CD4-positive, alpha-beta T cell treated with Interleukin-1 beta for 1 hour (primary cell): ENCODE measurements at regions not wholly inside any gene's neighbourhood (a gene's known extent, or its start where the extent isn't known, plus 50 kb on each side); places are given as distances from the start of the nearest gene placed in this dataset.

Experiments used
- DNase-seq, 2 donors: peaks; one replicate each; pipeline ENCODE4 v3.0.0-alpha.2; 2020 to 2022

DNA sequence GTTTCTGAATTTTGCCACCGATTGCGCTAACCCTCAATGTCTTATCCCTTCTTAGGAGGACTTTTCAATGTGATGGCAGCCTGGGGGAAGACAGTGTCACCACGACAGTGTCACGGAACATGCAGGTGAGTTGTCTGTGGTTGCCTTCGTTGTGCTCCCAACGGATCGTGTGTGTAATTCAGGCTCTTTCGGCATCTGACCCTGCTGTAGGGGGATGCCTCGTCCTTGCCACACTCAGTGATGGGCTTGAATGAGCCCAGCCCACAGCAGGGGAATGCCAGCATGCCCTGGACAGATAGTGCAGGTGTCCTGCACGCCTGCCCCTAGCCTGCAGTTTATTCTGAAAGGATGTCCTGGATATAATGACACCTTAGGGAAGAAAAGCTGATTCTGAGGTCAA, 123.8 kb upstream of the RTL1 start:
- DNase-seq = no peak

DNA sequence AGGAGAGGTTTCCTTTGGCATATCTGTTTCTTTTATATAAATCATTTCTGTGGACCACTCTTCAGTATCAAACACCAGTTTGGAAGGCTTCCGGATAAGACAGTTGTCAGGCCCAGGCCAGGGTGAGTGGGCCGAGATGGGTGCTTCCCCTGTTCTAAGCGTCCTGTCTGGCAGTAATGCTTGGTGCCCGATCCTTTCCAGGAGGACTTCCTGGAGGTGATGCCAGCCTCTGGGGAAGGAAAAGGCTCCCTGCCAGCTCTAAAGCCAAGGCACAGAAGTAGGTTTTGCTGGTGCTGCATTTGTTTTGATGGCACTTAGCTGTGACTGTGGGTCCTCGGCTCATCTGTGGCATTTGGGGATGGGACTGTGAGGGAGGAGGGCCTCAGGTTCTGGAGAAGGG, 124.4 kb upstream of the RTL1 start:
- DNase-seq = no peak

DNA sequence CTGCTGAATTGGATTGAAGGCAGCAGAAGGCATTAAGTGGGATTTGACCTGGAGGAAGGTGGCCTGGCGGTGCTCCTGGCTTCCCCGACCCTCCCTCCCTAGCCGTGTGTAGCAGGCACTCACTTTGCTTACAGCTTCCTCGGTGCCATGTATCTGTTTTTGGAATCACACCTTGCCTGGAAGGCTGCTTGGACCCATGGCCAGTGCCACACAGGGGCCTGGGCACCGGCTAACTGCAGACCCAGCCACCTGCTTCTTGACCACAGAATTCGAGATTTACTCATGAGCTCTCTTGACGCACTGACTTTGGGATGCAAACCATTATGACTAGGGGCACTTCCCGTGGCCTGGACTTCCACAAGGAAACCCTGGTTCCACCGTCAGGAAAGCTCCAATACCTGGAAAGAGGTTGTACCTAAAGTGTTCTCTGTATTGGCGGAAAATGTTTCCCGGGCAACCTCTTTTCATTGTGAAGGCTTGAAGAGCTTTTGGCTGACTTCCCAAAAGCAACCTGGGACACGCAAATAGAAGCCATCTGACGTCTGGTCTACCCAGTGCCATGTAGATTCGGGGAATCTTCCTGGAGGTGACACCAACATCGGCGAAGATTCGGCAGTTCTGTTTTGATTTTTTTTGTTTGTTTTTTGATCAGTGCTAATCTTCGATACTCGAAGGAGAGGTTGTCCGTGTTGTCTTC, 125.6 kb upstream of the RTL1 start:
- DNase-seq = no peak

DNA sequence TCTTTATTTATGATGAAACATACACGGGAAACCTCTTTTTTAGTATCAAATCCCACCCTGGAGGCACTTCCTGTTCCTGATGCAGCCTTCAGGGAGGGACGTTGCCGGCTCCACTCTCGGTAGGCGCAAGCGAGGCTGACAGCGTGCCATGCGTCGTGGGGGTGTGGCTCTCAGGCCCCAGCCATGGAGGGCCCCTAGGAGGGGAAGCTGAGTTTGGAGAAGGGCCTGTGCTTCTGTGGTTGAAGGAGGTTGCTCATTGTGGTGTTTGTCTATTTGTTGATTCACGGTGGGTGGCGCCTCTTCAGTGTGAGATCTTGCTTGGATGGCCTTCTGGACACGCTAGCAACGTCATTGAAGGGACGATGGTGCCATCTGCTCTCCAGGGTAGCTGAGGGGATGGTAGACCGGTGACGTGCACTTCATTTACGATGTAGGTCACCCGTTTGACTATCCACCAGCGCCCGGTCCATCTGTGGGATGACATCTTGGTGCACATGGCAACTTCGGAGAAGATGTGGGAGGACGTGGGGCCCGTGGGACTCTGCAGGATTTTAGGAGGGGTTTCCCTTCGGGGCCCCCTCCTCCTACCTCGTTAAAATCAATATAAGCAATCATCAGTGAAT, 126.3 kb upstream of the RTL1 start:
- DNase-seq = no peak

DNA sequence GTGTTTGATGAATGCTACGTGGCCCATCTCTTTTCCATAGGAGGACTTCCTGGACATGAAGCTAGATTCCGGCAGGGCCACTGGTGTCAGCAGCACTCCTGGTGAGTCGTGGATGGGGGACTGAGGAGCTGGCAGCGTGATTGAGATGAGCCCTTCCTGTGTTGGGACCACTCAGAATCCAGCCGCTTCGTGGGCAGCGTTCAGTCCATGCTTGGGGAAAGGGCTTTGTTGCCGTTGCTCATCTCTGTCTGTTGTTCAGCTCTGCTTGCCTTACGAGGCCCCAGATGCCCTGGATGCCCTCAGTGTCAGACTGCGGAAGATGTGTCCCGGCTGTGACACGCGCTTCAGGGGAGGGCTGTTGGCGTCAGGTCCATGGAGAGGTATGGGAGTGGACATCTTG, 127.1 kb upstream of the RTL1 start:
- DNase-seq = no peak

DNA sequence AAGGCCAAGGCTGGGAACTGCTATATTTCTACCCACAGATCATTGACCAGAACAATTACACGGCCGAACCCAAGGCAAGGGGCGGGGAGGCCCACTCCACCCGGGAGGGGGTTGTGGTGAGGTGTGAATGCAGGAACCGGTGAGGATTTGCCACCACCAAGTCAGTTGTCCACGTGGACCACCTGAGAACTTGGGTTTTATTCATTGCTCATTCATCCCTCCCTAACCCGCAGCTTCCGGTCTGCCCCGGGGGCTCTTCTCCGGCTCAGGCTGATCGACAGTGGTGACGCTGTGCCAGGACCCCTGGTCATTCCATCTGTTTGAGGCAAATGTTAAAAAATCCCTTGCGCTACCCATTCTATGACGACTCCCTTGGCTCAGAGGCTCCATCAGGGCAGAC, 127.7 kb upstream of the RTL1 start:
- DNase-seq = no peak

DNA sequence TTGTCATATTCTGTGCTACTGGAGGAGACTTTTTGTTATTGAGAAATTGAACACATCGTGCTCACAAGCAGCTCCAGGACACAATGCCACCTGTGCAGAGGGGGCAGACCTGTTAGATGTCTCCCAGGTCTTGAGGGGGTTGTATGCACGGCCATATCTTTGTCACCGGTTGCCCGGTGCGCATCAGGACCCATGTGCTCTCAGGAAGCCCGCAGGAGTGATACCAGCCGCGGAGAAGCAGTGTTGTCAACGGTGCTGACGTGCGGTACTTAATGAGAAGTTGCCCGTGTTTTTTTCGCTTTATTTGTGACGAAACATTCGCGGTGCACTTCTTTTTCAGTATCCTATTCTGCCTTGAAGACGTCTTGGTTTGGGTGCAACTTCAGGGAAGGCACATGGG, 128.2 kb upstream of the RTL1 start:
- DNase-seq = no peak

DNA sequence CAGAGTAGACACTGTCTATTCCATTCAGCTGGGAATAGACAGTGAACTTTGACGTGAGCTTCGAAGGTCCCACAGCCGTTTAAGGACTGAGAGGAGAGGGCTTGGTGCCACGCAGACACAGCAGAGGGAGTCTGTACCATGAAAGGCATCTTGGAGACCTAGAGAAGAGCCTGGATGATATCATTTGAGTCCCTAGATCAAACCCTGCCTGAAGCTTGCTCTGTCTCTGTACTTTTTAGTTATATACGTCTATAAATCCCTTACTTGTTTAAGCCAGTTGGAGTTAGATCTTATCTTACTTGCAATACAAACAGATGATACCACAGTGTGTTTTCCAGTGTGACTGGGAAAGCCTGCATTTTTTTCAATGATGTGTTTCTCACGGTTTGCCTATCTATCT, 128.9 kb upstream of the RTL1 start:
- DNase-seq = no peak

DNA sequence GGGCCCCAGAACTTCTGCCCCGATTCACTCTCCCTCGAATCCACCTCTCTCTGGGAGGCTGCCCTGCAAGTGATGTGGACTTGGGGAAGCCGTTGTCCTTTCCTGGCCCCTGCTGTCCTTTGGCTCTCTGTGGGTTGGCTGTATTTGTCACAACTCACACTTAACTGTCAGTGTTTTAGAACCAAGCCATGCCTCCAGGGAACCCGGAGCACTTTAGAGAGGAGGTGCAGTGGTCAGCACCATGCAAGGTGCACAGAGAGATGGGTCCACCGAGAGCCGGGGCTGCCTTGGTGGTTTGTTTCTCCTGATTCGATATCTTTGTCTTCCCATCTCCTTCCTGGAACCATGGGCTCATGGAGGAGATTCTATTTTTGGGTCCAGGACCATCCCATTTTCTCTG, 129.5 kb upstream of the RTL1 start:
- DNase-seq = no peak

DNA sequence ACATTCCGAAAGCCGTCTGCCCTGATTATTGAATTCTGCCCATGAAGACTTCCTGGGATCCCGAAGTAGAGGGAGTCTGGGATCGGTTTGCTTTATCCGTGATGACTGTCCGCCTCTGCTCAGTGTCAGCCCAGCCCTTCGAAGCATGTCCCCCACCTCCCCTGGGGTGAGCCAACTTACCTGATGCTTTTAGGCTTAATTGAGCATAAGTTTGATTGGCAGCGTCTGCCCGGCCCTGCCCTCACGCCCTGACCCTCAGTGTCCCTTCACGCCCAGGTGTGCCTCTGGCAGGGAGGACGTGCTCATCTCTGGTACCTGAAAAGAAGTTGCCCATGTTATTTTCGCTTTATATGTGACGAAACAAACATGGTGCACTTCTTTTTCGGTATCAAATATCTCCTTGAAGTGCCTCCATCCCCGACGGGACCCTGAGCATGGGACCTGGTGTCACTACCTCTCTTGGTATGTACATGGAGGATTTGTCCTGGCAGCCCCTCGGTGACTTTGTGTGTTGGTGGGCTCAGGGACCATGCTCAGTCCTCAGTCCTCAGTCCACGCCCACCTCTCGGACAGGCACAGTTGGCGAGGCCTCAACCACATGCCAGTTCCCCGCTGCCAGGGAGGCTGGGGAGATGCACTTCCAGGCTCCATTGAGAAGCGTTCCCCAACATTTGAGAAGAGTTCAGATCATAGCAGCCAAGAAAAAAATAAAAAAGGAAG, 130.1 kb upstream of the RTL1 start:
- DNase-seq = no peak

DNA sequence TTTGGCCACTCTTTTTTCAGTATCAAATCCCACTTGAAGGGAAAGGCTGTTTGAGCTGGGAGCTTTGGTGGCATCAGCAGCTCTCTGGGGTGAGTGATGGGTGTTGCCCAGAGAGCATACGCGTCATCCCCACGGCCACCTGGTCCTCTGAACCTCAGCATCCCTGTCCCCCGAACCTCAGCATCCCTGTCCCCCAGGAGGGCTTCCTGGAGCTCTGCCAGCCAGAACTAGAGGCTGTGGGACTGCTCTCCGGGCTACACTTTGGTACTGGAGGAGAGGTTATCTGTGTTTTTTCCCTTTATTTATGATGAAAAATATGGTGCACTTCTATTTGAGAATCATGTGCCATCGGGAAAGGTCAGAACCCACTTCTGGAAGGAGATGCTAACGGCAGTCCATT, 131.5 kb upstream of the RTL1 start:
- DNase-seq = no peak

DNA sequence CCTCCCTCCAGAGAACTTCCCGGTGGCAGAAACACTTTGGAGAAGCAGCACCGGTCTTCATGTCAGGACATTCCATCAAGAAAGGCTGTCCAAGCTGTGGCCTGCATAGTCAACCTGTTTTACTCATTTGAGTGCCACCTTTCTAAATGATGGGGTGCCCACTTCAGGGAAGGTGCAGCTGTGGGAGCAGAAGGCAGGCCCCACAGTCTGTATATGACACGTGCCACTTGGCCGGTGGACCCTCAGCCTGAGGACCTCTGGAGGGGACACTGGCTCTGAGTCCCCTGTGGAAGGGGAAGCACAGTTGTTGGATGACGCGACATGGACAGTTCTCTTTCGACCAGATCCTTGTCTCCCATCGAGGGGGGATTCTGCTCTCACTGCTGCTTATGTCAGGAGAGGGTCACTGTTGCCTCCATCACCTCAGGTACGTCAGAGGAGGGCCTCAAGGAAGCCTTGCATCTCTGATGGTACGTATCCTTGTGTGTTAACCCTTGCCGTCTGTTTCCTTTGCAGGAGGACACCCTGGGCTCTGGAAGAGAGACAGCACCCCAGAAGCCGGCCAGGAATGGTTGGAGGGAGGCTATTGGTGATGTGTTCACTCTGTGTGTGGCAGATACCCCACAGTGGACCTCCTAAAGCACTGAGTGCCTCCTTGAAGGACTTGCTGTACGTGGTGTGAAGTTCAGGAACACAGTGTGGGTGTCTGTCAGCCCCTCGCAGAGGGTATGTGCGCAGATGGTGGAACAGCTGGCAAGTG, 132.1 kb upstream of the RTL1 start:
- no peak for DNase-seq

DNA sequence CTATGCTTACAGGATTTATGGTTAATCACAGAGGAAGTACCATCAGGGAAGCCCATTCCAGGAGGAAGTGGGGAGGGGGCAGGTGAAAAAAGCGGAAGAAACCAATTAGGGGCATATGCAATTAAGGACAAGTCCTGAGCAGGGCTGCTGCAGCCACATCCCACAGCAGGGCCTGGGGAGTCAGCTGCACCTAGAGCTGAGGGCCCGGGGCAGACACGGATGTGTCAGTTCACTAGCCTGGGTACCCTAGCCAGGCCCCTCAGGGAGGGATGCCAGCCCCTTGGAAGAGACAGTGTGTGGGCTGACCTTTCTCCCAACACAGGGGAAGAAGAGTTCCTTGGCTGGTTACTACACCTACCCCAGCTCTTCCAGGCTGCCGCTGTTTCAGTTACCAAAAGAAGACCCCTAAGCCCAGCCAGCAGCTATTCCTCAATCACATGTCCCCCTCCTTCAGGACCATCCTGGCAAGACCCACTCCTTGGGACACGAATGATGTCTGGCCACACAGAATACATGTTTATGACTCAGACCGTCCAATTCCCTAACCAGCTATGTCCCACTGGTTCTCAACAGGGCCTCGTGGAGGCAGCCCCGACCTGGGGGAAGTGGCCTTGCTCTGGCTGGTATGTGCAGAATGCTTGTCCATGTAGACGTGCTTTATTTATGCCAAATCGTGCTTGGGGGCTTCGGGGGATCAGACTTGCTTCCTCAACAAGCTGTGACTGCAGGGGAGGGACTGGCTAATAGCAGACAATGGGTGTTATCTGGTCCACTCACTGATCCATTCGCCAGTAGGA, 133.7 kb upstream of the RTL1 start:
- no peak for DNase-seq

DNA sequence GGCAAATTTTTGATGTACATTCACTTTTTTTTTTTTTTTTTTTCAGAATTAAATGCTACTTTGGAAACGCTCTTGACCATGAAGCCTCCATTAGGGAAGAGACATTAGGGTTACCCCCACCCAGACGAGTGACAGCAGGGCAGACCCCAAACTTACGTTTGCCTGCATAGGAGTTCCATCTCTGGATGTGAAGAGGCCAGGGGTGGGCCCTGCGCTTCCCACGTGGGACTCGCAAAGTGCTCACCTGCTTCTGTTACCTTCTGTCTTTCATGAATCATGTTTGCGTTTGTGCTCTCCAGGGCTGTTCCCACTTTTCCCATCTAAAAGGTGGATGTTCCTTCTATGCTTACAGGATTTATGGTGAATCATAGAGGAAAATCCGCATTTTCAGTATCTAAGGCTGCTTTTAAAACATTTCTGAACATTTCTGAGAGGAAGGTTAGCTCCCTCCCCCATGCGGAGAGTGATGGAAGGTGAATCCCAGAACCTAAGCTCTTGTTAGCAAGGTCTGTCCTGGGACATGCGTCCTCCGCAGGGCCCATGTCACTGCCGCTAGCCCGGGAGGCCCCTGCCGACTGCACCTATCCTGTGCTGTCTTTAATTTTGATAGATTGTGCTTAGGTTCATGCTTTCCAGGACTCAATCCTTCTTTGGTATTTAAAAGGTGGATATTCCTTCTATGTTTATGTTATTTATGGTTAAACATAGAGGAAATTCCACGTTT, 135.7 kb upstream of the RTL1 start:
- DNase-seq = no peak

DNA sequence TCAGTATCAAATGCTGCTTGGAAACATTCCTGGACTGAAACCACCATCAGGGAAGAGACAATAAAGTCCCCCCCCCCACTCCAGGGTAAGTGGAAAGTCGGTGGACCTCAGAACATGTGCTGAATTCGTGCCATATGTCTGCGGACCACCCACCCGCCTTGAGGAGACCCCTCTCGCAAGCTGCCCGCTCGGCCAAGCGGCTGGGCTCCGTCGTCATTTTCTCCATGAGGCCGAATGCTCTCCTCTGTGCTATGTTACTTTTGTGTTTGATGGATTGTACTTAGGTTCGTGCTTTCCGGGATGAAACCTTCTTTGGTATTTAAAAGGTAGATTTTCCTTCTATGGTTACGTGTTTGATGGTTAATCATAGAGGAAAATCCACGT, 136.2 kb upstream of the RTL1 start:
- no peak for DNase-seq

DNA sequence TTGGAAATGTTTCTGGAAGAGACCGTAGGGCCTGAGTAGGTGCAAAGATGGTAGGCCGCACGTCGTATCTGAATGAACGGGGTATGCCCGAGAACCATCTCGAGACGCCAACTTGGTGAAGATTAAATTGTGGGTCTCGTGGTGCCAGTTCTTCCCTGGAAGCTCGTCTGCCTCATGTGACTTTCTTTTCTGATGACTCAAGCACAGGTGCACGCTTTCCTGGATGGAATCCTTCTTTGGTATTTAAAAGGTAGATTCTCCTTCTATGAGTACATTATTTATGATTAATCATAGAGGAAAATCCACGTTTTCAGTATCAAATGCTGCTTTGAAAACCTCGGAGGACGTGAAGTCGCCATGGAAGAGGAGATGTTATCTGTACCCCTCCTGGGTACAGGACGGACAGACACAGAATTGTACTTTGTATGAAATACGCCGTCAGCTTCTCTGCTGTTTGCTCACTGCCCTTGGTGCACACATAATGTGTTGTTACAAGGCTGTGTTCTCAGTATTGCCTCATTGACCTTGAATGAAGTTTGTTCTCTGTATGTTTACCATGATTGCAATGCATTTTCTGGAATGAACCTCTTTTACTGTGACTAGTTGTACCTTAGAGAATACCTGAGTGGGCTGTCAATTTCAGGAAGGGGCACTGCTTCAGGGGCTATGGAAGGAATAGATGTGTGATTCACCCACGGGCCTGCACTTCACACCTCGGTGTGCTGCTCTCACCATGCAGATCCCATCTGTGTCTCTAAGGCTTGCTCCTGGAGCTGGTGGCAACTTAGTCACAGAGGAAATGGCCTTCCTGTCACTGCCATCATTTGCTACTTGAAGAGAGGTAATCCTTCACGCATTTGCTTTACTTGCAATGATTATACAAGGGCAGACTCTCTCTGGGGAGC, 137.3 kb upstream of the RTL1 start:
- no peak for DNase-seq

DNA sequence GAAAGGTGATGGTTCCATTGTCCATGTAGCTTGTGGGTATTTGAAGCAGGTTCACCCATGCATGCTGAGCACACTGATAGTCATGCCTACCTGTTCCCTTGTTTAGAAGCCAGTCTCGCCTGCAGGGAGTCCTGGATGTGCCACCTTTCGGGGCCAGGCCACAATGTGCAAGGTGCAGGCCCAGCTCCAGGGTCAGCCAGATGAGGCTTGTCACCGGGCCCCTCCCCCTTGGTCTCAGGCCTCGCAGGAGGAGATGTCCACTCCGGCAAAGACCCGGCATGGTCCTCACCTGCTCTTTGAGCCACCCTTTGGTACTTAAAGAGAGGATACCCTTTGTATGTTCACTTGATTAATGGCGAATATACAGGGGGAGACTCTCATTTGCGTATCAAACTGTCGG, 140.4 kb upstream of the RTL1 start:
- DNase-seq = no peak

DNA sequence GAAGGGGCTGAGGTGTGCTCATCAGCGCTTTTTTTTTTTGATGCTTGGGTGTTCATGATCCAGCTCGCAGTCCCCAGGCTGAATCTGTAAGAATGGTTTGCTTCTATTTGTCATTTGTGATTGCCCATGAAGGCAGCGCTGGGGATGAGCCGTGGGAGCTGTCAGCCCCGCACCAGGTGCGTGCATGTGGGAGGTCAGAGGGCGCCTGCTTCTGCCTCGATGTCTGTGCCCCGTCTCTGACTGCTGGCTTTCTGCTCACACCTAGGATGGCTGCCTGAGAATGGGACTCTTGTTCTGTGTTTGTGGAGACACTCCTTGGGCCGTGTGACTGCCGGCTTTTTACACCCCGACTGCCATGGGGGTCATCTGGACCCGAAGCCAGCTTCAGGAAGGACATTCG, 141.2 kb upstream of the RTL1 start:
- DNase-seq = no peak

DNA sequence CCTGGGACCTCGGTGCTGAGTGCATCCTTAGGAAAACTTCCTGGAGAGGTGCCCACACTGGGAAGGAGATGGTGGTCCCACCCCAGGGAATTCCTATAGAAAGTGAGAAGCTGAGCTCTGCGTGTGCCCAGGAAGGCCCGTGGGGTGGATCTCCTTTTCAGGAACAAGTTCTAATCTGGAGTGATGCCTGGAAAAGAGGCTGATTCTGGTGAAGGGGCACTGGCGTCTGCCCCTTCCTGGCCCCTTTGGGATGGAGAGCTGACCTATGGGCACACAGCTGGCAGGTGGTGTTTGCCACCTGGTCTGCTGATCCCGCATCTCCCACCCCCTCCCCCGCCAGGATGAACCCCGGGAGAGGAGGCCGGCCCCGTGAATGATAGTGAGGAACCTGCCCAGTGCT, 142.0 kb upstream of the RTL1 start:
- DNase-seq = no peak

DNA sequence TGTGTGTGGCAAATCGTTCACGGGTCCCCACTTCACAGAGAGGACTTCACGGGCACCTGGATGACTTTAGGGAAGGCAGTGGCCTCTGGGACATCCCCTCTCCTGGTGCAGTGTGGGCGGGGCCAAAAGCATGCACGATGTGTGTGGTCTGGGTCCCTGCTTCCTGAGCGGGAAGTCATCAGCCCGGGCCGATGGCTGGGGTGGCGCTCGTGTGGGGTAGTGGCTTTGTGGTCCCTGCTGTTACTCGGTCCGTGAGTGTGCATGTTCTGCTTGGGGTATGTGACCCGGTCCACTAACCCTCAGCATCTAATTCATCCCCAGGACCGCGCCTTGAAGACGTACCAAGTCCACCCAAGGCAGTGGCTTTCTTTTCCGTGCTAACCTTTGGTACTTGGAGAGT, 142.5 kb upstream of the RTL1 start:
- no peak for DNase-seq

DNA sequence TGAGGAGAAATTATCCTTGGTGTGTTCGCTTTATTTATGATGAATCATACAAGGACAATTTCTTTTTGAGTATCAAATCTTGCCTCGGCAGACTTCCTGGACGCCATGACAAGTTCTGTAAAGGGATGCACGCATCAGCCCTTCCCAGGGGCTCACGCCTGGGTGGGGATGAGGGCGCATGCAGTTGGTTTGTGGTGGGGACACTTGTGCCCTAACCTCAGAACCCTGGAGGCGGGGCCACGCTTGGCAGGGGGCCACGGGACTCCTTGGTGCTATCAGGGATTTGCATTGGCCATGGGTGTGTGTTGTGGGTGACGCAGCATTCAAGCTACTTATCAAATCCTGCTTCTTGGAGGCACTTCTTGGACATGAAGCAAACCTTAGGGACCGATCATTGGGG, 143.8 kb upstream of the RTL1 start:
- no peak for DNase-seq
